Testis (tissue), 2 donors: ENCODE measurements at regions not wholly inside any gene's neighbourhood (a gene's known extent, or its start where the extent isn't known, plus 50 kb on each side); places are given as distances from the start of the nearest gene placed in this dataset.

Source experiments
- CTCF ChIP-seq, 3 experiments: fragments of 450-650 bp in 2 of 3; fragments of 200-600 bp in 1 of 3; sonication (generic) in 1 of 3; IDR thresholded peaks; one replicate each; pipeline ENCODE4 v1.5.1; 2016 to 2019; ENCODE audit warnings: antibody characterized with exemption in 3 of 3, mild to moderate bottlenecking in 2 of 3, moderate library complexity in 1 of 3
- POLR2A ChIP-seq: fragments of 450-650 bp; IDR thresholded peaks from one replicate; pipeline ENCODE4 v1.6.1; 2017; ENCODE audit warnings: antibody characterized with exemption, mild to moderate bottlenecking, moderate library complexity

- TF ChIP-seq CTCF (IDR thresholded peaks at IDR 0.05), result no peak
- TF ChIP-seq POLR2A, result no peak
Observed at GRCh38 chr7:50207251-50207564, 97.3 kb upstream of the IKZF1 start.
